GM23338 (cell line): ENCODE measurements at regions not wholly inside any gene's neighbourhood (a gene's known extent, or its start where the extent isn't known, plus 50 kb on each side); places are given as distances from the start of the nearest gene placed in this dataset.

Source experiments
- EZH2 ChIP-seq: fragments of 200-600 bp; sonication (generic); IDR thresholded peaks from one replicate; pipeline ENCODE4 v1.8.0; 2017; ENCODE audit warnings: antibody characterized with exemption, mild to moderate bottlenecking, low read depth; ENCODE audit not compliant: unreplicated experiment
- EZH2phosphoT487 ChIP-seq: fragments of 200-600 bp; sonication (generic); IDR thresholded peaks from one replicate; pipeline ENCODE4 v1.8.1; 2018; ENCODE audit warnings: antibody characterized with exemption; ENCODE audit not compliant: unreplicated experiment
- TF ChIP-seq, protein P1 (sequence below), 2 experiments: fragments of 200-600 bp in 1 of 2; sonication (generic) in 1 of 2; conservative IDR thresholded peaks; 2 replicates each; pipeline versions ENCODE4 v1.5.1 to v1.6.1; 2016 to 2017; ENCODE audit warnings: antibody characterized with exemption in 2 of 2, low read depth in 2 of 2, mild to moderate bottlenecking in 2 of 2, moderate library complexity in 1 of 2

DNA sequence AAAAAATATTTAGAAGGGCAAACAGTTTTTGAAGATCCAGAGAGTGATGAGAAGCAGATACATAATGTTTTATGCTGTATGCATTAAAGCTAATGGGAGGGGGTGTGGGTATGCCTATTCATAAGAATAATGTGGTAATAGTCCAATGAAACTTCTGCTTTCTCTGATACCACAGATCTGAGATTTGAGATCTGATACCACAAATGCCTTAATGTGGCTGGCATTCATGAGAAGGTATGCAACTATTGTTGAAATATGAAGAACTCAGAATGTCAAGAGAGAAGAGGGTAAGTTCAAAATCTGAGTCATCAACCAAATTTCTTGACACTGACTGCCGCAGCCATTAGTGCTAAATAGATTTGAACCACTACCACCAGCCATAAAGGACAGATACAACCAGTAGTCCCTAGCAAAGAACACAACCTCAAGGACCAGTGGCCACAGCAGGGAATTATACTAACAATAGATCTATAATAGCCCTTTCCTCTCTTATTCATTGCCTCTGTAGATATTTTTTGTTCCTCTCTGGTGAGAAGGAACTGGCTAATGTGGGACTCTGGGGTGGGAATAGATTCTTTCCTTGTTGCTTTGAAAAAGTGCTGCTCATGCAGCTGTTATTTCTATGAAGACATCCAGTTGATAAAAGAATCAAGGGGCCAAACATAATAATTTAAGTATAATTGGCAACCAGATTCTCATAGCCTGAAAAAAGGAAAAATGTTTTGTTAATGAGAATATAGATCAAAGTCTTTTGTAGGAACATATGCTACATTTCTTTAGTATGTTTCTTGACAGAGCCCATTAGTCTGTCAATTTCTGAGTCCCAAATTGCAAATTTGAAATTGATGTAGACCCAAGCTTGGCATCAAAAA lies 256.5 kb upstream of the ZNF608 start:
- TF ChIP-seq EZH2 (no peak), EZH2phosphoT487 (no peak)
- TF ChIP-seq, protein P1, sequence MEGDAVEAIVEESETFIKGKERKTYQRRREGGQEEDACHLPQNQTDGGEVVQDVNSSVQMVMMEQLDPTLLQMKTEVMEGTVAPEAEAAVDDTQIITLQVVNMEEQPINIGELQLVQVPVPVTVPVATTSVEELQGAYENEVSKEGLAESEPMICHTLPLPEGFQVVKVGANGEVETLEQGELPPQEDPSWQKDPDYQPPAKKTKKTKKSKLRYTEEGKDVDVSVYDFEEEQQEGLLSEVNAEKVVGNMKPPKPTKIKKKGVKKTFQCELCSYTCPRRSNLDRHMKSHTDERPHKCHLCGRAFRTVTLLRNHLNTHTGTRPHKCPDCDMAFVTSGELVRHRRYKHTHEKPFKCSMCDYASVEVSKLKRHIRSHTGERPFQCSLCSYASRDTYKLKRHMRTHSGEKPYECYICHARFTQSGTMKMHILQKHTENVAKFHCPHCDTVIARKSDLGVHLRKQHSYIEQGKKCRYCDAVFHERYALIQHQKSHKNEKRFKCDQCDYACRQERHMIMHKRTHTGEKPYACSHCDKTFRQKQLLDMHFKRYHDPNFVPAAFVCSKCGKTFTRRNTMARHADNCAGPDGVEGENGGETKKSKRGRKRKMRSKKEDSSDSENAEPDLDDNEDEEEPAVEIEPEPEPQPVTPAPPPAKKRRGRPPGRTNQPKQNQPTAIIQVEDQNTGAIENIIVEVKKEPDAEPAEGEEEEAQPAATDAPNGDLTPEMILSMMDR (conservative IDR thresholded peaks at IDR 0.05; ENCODE audit: low read depth in 2 of 2), result no peak
